UCSD-AML1 (cell line): ENCODE measurements at regions not wholly inside any gene's neighbourhood (a gene's known extent, or its start where the extent isn't known, plus 50 kb on each side); places are given as distances from the start of the nearest gene placed in this dataset.

Experiments used
- DNase-seq: peaks from one replicate; lab custom pipeline; 2025; ENCODE audit not compliant: unreplicated experiment; lab: John Stamatoyannopoulos, UW

- DNase-seq, result peak; percentile 48
Observed at GRCh38 chr11:122523846-122524805, 131.4 kb upstream of the UBASH3B start.

- no peak for DNase-seq
Observed at GRCh38 chr11:122521626-122522025, 133.9 kb upstream of the UBASH3B start.

- no peak for DNase-seq
Observed at GRCh38 chr11:122517403-122518379, 137.8 kb upstream of the UBASH3B start.

- no peak for DNase-seq
Observed at GRCh38 chr11:122516686-122517085, 138.8 kb upstream of the UBASH3B start.

GRCh38 chr11:122513997-122514396, 141.5 kb upstream of the UBASH3B start:
- no peak for DNase-seq

- DNase-seq, result no peak
Observed at GRCh38 chr11:122513328-122513727, 142.2 kb upstream of the UBASH3B start.

GRCh38 chr11:122512688-122513087, 142.8 kb upstream of the UBASH3B start:
- no peak for DNase-seq

- DNase-seq, result no peak
Observed at GRCh38 chr11:122509899-122510298, 145.6 kb upstream of the UBASH3B start.

GRCh38 chr11:122509091-122509490, 146.4 kb upstream of the UBASH3B start:
- DNase-seq, result no peak

GRCh38 chr11:122505304-122506006, 150.1 kb upstream of the UBASH3B start:
- peak; percentile 75 for DNase-seq

- DNase-seq, result no peak
Observed at GRCh38 chr11:122494221-122494620, 161.3 kb upstream of the UBASH3B start.

GRCh38 chr11:122491509-122491908, 164.0 kb upstream of the UBASH3B start:
- DNase-seq, result peak; percentile 31

GRCh38 chr11:122488892-122489706, 166.4 kb upstream of the UBASH3B start:
- no peak for DNase-seq

- DNase-seq, result no peak
Observed at GRCh38 chr11:122487669-122488068, 167.9 kb upstream of the UBASH3B start.

GRCh38 chr11:122486793-122487495, 168.6 kb upstream of the UBASH3B start:
- DNase-seq, result peak; percentile 15

GRCh38 chr11:122478986-122479385, 176.5 kb upstream of the UBASH3B start:
- DNase-seq, result no peak

GRCh38 chr11:122468965-122469364, 186.6 kb upstream of the UBASH3B start:
- DNase-seq, result no peak

GRCh38 chr11:122463530-122463929, 192.0 kb upstream of the UBASH3B start:
- DNase-seq, result no peak

GRCh38 chr11:122459064-122459463, 196.5 kb upstream of the UBASH3B start:
- DNase-seq, result no peak
